ENCODE measurements at regions not wholly inside any gene's neighbourhood (a gene's known extent, or its start where the extent isn't known, plus 50 kb on each side); places are given as distances from the start of the nearest gene placed in this dataset.
"Not testable (repeated sequence)": the region's sequence is repeated elsewhere in the genome, so short reads cannot be mapped to it uniquely, and the experiment has no call there.

GRCh38 chrX:18102006-18102405 is 118.7 kb downstream of the BEND2 start:
- no peak for DNase-seq (ENCODE audit: low spot score)
- no peak for TF ChIP-seq CTCF (IDR thresholded peaks at IDR 0.05; ENCODE audit: extremely low read depth, insufficient read depth, missing control alignments)
- in situ Hi-C loops (cut with MboI; ENCODE audit: low pct_unique_long_range_greater_than_20kb, low sequenced_read_pairs, unreplicated experiment): no loop called here

GRCh38 chrX:18101087-18101486 is 119.6 kb downstream of the BEND2 start:
- TF ChIP-seq CTCF (IDR thresholded peaks at IDR 0.05; ENCODE audit: extremely low read depth, insufficient read depth, missing control alignments): no peak
- in situ Hi-C loops (cut with MboI; ENCODE audit: low pct_unique_long_range_greater_than_20kb, low sequenced_read_pairs, unreplicated experiment): no loop called here
- no peak for DNase-seq (ENCODE audit: low spot score)

- TF ChIP-seq CTCF (IDR thresholded peaks at IDR 0.05; ENCODE audit: extremely low read depth, insufficient read depth, missing control alignments): no peak
- no peak for DNase-seq (ENCODE audit: low spot score)
- in situ Hi-C loops (cut with MboI; ENCODE audit: low pct_unique_long_range_greater_than_20kb, low sequenced_read_pairs, unreplicated experiment): no loop called here
Measured at GRCh38 chrX:18099745-18100144, 120.9 kb downstream of the BEND2 start.

GRCh38 chrX:18098763-18099162 is 121.9 kb downstream of the BEND2 start:
- DNase-seq (ENCODE audit: low spot score): no peak
- in situ Hi-C loops (cut with MboI; ENCODE audit: low pct_unique_long_range_greater_than_20kb, low sequenced_read_pairs, unreplicated experiment): no loop called here
- no peak for TF ChIP-seq CTCF (IDR thresholded peaks at IDR 0.05; ENCODE audit: extremely low read depth, insufficient read depth, missing control alignments)

- in situ Hi-C loops (cut with MboI; ENCODE audit: low pct_unique_long_range_greater_than_20kb, low sequenced_read_pairs, unreplicated experiment): no loop called here
- no peak for DNase-seq (ENCODE audit: low spot score)
- TF ChIP-seq CTCF (IDR thresholded peaks at IDR 0.05; ENCODE audit: extremely low read depth, insufficient read depth, missing control alignments): no peak
Measured at GRCh38 chrX:18076434-18076833, 144.3 kb downstream of the BEND2 start.

- in situ Hi-C loops (cut with MboI; ENCODE audit: low pct_unique_long_range_greater_than_20kb, low sequenced_read_pairs, unreplicated experiment): no loop called here
- DNase-seq (ENCODE audit: low spot score): no peak
- no peak for TF ChIP-seq CTCF (IDR thresholded peaks at IDR 0.05; ENCODE audit: extremely low read depth, insufficient read depth, missing control alignments)
Measured at GRCh38 chrX:18075603-18076002, 145.1 kb downstream of the BEND2 start.

- in situ Hi-C loops (cut with MboI; ENCODE audit: low pct_unique_long_range_greater_than_20kb, low sequenced_read_pairs, unreplicated experiment); DNase-seq (ENCODE audit: low spot score): not testable (repeated sequence)
Measured at GRCh38 chrX:18068045-18068444, 152.6 kb downstream of the BEND2 start.

All from GM13977 (cell line).